ENCODE measurements at regions not wholly inside any gene's neighbourhood (a gene's known extent, or its start where the extent isn't known, plus 50 kb on each side); places are given as distances from the start of the nearest gene placed in this dataset.
"Not testable (repeated sequence)": the region's sequence is repeated elsewhere in the genome, so short reads cannot be mapped to it uniquely, and the experiment has no call there.

DNA sequence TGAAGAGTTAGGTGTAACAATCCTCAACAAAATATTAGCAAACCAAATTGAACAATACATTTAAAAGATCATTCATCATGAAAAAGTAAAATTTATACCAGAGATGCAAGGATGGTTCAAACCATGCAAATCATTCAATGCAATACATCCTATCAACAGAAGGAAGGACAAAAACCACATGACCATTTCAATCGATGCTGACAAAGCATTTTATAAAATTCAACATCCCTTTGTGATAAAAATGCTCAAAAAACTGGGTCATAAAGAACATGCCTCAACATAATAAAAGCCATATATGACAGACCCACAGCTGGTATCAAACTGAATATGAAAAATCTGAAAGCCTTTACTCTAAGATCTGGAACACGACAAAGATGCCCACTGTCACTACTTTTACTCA lies 490.3 kb upstream of the IRAK1BP1 start:
- ATAC-seq, result no peak
- TF ChIP-seq ZNF8 (CRISPR knock-in tag; IDR thresholded peaks at IDR 0.05) (no peak), ESRRG (CRISPR knock-in tag; IDR thresholded peaks at IDR 0.05) (no peak), GLIS3 (CRISPR knock-in tag; IDR thresholded peaks at IDR 0.05) (no peak), ZFP3 (CRISPR knock-in tag; IDR thresholded peaks at IDR 0.05) (no peak), RARB (CRISPR knock-in tag; IDR thresholded peaks at IDR 0.05) (no peak)
- TF ChIP-seq, protein P1, sequence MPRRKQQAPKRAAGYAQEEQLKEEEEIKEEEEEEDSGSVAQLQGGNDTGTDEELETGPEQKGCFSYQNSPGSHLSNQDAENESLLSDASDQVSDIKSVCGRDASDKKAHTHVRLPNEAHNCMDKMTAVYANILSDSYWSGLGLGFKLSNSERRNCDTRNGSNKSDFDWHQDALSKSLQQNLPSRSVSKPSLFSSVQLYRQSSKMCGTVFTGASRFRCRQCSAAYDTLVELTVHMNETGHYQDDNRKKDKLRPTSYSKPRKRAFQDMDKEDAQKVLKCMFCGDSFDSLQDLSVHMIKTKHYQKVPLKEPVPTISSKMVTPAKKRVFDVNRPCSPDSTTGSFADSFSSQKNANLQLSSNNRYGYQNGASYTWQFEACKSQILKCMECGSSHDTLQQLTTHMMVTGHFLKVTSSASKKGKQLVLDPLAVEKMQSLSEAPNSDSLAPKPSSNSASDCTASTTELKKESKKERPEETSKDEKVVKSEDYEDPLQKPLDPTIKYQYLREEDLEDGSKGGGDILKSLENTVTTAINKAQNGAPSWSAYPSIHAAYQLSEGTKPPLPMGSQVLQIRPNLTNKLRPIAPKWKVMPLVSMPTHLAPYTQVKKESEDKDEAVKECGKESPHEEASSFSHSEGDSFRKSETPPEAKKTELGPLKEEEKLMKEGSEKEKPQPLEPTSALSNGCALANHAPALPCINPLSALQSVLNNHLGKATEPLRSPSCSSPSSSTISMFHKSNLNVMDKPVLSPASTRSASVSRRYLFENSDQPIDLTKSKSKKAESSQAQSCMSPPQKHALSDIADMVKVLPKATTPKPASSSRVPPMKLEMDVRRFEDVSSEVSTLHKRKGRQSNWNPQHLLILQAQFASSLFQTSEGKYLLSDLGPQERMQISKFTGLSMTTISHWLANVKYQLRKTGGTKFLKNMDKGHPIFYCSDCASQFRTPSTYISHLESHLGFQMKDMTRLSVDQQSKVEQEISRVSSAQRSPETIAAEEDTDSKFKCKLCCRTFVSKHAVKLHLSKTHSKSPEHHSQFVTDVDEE (CRISPR knock-in tag; IDR thresholded peaks at IDR 0.05), result no peak
- TF ChIP-seq, protein P2, sequence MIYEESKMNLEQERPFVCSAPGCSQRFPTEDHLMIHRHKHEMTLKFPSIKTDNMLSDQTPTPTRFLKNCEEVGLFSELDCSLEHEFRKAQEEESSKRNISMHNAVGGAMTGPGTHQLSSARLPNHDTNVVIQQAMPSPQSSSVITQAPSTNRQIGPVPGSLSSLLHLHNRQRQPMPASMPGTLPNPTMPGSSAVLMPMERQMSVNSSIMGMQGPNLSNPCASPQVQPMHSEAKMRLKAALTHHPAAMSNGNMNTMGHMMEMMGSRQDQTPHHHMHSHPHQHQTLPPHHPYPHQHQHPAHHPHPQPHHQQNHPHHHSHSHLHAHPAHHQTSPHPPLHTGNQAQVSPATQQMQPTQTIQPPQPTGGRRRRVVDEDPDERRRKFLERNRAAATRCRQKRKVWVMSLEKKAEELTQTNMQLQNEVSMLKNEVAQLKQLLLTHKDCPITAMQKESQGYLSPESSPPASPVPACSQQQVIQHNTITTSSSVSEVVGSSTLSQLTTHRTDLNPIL (CRISPR knock-in tag; IDR thresholded peaks at IDR 0.05; ENCODE audit: low read depth), result no peak

DNA sequence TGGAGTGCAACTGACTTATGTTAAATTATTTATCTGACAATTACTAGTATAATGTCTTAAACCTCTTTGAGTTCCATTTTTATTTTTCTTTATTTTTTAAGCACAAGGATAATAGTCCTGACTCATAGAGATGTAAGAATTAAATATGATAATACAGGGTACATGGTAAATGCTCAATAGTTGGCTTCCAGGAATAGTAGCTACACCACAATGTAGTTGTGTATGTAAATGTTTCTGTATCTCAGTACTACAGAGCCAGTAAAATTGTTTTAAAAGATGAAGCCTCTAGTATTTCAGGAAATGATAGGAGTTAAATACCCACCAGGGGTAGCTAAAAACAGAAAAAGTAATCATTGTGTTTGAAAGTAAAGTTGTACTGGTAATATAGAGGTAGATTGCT lies 487.4 kb upstream of the IRAK1BP1 start:
- no peak for ATAC-seq
- no peak for TF ChIP-seq TCF4 (CRISPR knock-in tag; IDR thresholded peaks at IDR 0.05; ENCODE audit: borderline replicate concordance)
- no peak for TF ChIP-seq BACH2 (CRISPR knock-in tag; IDR thresholded peaks at IDR 0.05; ENCODE audit: borderline replicate concordance)
- no peak for TF ChIP-seq ESRRG (CRISPR knock-in tag; IDR thresholded peaks at IDR 0.05)
- no peak for TF ChIP-seq ISL1 (CRISPR knock-in tag; IDR thresholded peaks at IDR 0.05)
- no peak for TF ChIP-seq ZFP3 (CRISPR knock-in tag; IDR thresholded peaks at IDR 0.05)
- TF ChIP-seq, protein P2 (CRISPR knock-in tag; IDR thresholded peaks at IDR 0.05; ENCODE audit: low read depth), result no peak
- TF ChIP-seq ZFP30 (CRISPR knock-in tag; IDR thresholded peaks at IDR 0.05), result no peak

DNA sequence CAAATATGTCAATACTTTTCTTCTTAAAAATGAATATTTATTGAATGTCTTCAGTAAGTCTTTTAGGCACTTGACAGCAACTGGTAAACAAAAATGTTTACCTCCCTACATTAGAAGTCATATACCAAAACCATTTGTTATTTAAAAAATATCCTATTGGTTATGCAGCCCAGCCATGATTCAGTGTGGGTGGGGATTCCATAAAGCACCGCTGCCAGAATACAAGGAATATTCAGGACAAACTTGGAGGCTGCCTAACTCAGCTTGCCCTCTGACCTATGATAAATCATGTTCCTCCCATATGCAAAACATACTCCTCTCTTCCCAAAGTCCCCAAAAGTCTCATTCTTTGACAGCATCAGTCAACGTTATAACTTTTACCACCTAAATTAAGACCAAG lies 486.8 kb upstream of the IRAK1BP1 start:
- no peak for ATAC-seq
- TF ChIP-seq, protein P1 (CRISPR knock-in tag; IDR thresholded peaks at IDR 0.05), result no peak

DNA sequence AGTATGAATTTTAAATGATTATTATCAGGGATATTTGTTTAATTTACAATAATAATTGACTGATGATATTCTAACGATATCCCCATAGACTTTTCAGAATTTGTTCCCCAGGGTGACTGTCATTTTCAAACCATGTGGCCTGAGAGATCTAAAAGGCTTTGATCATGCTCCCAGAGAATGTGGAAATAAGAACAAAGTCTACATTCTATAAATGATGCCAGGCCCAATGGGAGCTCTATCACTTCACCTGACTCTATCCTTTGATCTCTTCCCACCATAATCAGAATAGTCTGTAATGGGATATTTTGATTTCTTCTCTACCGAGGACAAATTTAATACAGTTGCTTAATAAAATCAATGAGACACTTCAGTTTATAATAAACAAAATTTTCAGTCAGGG lies 483.4 kb upstream of the IRAK1BP1 start:
- no peak for ATAC-seq
- TF ChIP-seq ZFP30 (CRISPR knock-in tag; IDR thresholded peaks at IDR 0.05) (no peak), ZNF8 (CRISPR knock-in tag; IDR thresholded peaks at IDR 0.05) (no peak), BACH2 (CRISPR knock-in tag; IDR thresholded peaks at IDR 0.05; ENCODE audit: borderline replicate concordance) (no peak), ESRRG (CRISPR knock-in tag; IDR thresholded peaks at IDR 0.05) (no peak), GLIS3 (CRISPR knock-in tag; IDR thresholded peaks at IDR 0.05) (no peak), ISL1 (CRISPR knock-in tag; IDR thresholded peaks at IDR 0.05) (no peak)
- TF ChIP-seq, protein P2 (CRISPR knock-in tag; IDR thresholded peaks at IDR 0.05; ENCODE audit: low read depth), result no peak
- TF ChIP-seq, protein P3, sequence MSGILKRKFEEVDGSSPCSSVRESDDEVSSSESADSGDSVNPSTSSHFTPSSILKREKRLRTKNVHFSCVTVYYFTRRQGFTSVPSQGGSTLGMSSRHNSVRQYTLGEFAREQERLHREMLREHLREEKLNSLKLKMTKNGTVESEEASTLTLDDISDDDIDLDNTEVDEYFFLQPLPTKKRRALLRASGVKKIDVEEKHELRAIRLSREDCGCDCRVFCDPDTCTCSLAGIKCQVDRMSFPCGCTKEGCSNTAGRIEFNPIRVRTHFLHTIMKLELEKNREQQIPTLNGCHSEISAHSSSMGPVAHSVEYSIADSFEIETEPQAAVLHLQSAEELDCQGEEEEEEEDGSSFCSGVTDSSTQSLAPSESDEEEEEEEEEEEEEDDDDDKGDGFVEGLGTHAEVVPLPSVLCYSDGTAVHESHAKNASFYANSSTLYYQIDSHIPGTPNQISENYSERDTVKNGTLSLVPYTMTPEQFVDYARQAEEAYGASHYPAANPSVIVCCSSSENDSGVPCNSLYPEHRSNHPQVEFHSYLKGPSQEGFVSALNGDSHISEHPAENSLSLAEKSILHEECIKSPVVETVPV (CRISPR knock-in tag; IDR thresholded peaks at IDR 0.05), result no peak

DNA sequence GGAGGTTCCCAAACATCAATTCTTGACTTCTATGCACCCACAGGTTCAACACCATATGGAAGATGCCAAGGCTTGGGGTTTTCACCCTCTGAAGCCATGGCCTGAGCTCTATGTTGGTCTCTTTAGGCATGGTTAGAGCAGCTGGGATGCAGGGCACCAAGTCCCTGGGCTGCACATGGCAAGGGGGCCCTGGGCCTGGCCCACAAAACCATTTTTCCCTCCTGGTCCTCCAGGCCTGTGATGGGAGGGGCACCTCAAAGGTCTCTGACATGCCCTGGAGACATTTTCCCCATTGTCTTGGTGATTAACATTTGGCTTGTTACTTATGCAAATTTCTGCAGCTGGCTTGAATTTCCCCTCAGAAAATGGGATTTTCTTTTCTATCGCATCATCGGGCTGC lies 480.5 kb upstream of the IRAK1BP1 start:
- ATAC-seq, result not testable (repeated sequence)

Measured in SK-N-SH treated with all-trans-retinoic acid at 6 μM for 48 hours (cell line).